ENCODE measurements at regions not wholly inside any gene's neighbourhood (a gene's known extent, or its start where the extent isn't known, plus 50 kb on each side); places are given as distances from the start of the nearest gene placed in this dataset.

DNA sequence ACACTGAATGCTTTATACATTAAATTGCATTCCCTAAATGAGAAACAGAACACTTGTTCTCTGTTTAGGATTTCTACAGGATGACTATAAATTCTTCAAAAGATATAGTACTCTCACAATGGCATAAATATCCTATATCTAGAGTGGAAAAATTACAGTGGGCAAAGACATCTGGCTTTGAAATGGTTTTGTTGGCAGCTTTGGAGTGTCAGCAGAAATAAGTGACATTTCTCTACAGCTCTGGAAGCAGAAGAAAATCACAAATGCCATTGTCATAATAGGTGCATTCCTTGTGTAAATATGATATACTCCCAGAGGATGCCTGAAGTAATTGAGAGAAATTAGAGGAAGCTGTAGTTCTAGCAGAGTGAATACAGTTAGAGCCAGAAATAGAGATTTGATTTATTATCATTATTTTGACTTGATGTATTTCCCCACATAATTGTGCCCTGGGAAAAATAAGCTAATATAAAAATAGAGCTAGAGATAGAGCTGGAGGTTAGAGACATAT, 95.9 kb upstream of the GALNTL6 start (continued):
- TF ChIP-seq SRSF1 (IDR thresholded peaks at IDR 0.05; ENCODE audit: low read depth, low read length) (no peak), RBM39 (optimal IDR thresholded peaks at IDR 0.05; ENCODE audit: low read depth, low read length) (no peak)

- ATAC-seq (no peak), DNase-seq (ENCODE audit: extremely low read depth in 1 of 4, low spot score in 3 of 4) (no peak), FAIRE-seq (no peak)
- no peak overlapping the region for H2AFZ ChIP-seq (ENCODE audit: low read depth, low read length)
- no peak overlapping the region for H3K9ac ChIP-seq (ENCODE audit: insufficient read depth in 1 of 2, low read depth in 2 of 2, low read length in 2 of 2)
- no peaks in the 10 kb centered on the region for H3K4me1 ChIP-seq (replicated peaks in 1 of 2; ENCODE audit: control insufficient read depth in 2 of 2, insufficient read depth in 2 of 2, low read length in 2 of 2)
- no TSS peak for BruUV-seq (replicated peaks)
- H4K20me1 ChIP-seq (replicated peaks; ENCODE audit: control insufficient read depth, insufficient read depth, low read length): no peaks in the 10 kb centered on the region
- H3K4me2 ChIP-seq (ENCODE audit: insufficient read depth, low read length): no peak overlapping the region
- no peaks in the 10 kb centered on the region for H3K9me1 ChIP-seq (ENCODE audit: control insufficient read depth, insufficient read depth, low read length)
- POLR2A ChIA-PET: no interaction called here
- in situ Hi-C loops (cut with MboI) (no loop called here), intact Hi-C loops (cut with micrococcal nuclease) (no loop called here)
- no peaks in the 10 kb centered on the region for H3K9me3 ChIP-seq (replicated peaks; ENCODE audit: control insufficient read depth, insufficient read depth, low read depth, low read length)
- H3K27me3 ChIP-seq (ENCODE audit: control insufficient read depth in 2 of 2, insufficient read depth in 2 of 2, low read length in 2 of 2): no peaks in the 10 kb centered on the region
- CTCF ChIA-PET (ENCODE audit: low intra/inter-chr PET ratio): no interaction called here
- WGBS (ENCODE audit: insufficient coverage, low coverage, missing lambda C conversion rate): 13% methylated on average over 1 of the region's 1 CpG
- TF ChIP-seq, protein P1, sequence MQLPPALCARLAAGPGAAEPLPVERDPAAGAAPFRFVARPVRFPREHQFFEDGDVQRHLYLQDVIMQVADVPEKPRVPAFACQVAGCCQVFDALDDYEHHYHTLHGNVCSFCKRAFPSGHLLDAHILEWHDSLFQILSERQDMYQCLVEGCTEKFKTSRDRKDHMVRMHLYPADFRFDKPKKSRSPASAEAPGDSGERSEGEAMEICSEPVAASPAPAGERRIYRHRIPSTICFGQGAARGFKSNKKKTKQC (CRISPR knock-in tag; IDR thresholded peaks at IDR 0.05): no peak
- TF ChIP-seq MYC (IDR thresholded peaks at IDR 0.05; ENCODE audit: low read depth, low read length) (no peak), MYC (CRISPR knock-in tag; IDR thresholded peaks at IDR 0.05; ENCODE audit: borderline replicate concordance, low read depth) (no peak)
- no peaks in the 10 kb centered on the region for H3K79me2 ChIP-seq (ENCODE audit: control insufficient read depth, insufficient read depth, low read length)
- H3K27ac ChIP-seq (ENCODE audit: extremely low read depth, low read depth, low read length): no peak overlapping the region
- H3K36me3 ChIP-seq (ENCODE audit: control insufficient read depth, insufficient read depth, low read length): no peaks in the 10 kb centered on the region
- no peak overlapping the region for H3K4me3 ChIP-seq
Observed at GRCh38 chr4:171715973-171716372, 97.2 kb upstream of the GALNTL6 start.

Measured in K562 (cell line).